HL-60/S4 (cell line): ENCODE measurements at regions not wholly inside any gene's neighbourhood (a gene's known extent, or its start where the extent isn't known, plus 50 kb on each side); places are given as distances from the start of the nearest gene placed in this dataset.

Source experiments
- in situ Hi-C: fragments of 300-500 bp; cut with MboI; formaldehyde crosslinking; loops from 2 replicates; pipeline ENCODE4 v1.14.3; 2022; ENCODE audit warnings: low sequenced_read_pairs

- in situ Hi-C loops = no loop called here
These were observed 929.1 kb downstream of the DSC3 start for GRCh38 chr18:30113454-30113853.

- in situ Hi-C loops = no loop called here
These were observed 936.2 kb downstream of the DSC3 start for GRCh38 chr18:30106356-30106755.

GRCh38 chr18:30103881-30104280 is 938.7 kb downstream of the DSC3 start:
- in situ Hi-C loops = no loop called here

GRCh38 chr18:30096796-30097195 is 945.7 kb downstream of the DSC3 start:
- in situ Hi-C loops = no loop called here

DNA sequence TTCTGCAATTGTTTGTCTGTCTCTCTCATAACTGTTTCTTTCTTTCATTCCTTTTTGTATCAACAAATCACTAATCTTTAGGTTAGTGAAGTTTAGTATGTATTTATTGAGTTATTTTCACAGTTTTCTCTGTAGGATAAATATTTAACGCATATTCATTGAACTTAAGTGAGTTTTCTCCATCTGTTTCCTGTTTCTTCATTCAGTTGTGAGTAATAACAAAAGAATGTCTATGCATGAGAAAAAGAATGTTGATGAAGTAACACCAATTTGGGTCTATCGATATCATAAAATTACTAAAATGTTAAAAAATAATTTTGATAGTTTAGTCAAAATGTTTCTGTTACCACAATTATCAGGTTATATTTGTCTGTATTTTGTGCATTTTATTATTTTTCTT is 948.0 kb downstream of the DSC3 start:
- in situ Hi-C loops = no loop called here

GRCh38 chr18:30093376-30093775 is 949.2 kb downstream of the DSC3 start:
- in situ Hi-C loops = no loop called here

DNA sequence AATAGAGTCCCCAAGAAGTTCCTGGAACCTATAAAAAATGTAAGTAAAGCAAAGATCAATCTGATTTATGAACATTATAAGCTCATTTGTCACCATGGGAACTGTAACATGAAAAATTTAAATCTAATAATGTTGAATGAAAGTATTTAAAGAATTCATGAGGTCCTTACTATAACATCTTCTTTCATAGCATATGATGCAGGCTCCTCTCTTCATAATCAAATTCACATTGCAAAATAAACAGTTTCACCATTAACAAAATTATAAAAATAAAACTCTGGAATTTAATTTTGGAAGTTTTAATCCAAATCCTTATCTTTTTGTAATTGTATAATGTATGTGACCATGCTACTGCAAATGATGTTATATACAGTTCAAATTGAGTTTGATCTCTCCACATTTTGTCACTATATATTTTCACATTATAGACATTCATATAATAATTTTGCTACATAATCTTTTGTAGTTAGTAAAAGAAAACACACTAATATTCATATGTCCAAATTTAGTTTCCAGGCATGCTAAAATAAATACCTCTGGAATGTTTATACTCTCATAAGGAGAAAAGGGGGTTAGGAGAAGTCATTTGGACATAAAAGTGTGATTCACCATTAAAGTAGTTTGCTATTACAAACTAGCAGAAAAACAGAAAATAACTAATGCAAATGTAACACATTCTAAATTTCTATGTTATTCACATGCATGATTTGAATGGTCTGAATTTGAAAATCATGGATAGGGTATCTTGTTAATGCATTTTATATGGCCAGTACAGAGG is 954.1 kb downstream of the DSC3 start:
- in situ Hi-C loops = no loop called here

GRCh38 chr18:30086351-30086750 is 956.2 kb downstream of the DSC3 start:
- in situ Hi-C loops = no loop called here

DNA sequence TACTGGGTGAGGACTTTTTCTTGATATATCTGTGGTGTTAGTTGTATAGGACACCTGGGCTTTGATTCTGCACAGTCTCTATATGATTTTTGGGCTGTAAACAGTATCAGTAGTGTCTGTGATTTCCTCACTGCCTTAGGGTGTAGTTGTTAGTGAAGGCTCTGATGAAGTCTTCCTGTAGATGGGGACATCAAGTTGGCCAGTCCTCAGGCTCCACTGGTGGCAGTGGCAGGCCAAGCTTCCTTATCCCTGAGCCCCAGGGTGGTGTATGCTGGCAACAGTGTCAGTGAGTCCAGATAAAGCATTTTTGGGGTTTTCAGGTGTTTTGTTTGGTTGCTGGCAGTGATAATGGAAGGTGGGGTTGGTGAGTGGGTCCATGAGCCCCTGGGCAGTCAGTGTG is 961.4 kb downstream of the DSC3 start:
- in situ Hi-C loops = no loop called here

GRCh38 chr18:30072609-30073385 is 969.7 kb downstream of the DSC3 start:
- in situ Hi-C loops = no loop called here

DNA sequence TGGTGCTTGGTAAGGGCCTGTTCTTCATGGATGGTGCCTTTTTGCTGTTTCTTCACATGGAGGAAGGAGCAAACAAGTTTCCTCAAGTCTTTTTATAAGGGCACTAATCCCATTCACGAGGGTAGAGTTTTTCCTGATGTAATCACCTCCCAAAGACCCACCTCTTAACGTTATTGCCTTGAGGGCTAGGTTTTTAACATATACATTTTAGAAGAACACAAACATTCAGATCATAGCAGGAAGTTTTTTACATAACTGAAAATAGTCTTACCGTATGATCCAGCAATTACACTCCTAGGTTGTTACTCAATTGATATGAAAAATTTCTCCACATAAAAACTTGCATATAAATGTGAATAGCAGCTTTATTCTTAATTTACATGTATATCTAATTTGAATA is 976.3 kb downstream of the DSC3 start:
- in situ Hi-C loops = no loop called here

DNA sequence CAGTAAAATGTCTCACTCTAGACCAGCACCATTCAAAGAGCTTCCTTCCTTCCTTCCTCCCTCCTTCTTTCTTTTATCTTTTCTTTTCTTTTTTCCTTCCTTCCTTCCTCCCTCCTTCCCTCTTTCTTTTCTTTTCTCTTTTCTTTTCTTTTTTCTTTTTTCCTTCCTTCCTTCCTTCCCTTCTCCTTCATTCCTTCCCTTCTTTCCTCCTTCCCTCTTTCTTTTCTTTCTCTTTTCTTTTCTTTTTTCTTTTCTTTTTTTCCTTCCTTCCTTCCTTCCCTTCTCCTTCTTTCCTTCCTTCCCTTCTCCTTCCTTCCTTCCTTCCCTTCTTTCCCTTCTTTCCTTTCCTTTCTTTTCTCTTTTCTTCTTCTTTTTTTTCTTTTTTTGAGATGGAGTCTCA is 985.1 kb downstream of the DSC3 start:
- in situ Hi-C loops = no loop called here

- in situ Hi-C loops = no loop called here
These were observed 986.0 kb downstream of the DSC3 start for GRCh38 chr18:30056528-30056927.

DNA sequence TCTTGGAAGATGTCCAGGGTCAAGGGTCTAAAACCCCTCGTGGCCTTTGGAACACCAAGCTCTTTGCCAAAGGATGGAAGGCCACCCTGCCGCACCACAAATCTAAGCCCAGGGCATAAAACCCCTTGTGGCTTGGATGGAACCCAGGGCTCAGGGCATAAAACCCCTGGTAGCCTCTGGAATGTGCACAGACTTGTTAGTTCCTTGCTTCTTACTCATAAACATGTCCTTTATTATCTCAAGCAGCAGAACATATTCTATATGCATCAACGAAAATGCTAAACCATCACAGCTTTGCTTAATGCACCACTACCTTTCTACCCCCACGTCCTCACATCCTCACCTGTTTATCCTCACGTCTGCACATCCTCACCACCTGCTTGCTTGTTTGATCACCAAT is 998.0 kb downstream of the DSC3 start:
- in situ Hi-C loops = no loop called here

- in situ Hi-C loops = no loop called here
These were observed 1003.3 kb downstream of the DSC3 start for GRCh38 chr18:30039201-30039600.

- in situ Hi-C loops = no loop called here
These were observed 1007.7 kb downstream of the DSC3 start for GRCh38 chr18:30034818-30035217.

DNA sequence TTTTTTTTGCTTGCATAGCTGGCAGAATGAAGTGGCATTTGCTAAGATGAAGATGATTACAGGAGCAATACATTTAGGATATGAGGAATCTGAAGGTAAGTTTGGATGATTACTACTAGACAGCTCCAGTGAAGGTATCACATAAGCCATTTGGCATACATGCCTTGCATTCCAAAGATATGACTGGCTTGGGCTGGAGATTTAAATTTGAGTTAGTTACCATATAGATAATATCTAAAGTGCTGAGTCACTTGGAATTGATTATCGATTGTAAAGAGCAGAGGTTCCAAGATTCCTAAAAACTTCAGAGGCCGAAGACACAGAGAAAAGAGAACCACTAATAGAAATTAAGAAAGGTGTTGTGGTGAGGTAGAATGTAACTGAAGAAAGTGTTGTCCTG is 1026.4 kb downstream of the DSC3 start:
- in situ Hi-C loops = no loop called here

GRCh38 chr18:30004965-30005364 is 1037.6 kb downstream of the DSC3 start:
- in situ Hi-C loops = no loop called here

DNA sequence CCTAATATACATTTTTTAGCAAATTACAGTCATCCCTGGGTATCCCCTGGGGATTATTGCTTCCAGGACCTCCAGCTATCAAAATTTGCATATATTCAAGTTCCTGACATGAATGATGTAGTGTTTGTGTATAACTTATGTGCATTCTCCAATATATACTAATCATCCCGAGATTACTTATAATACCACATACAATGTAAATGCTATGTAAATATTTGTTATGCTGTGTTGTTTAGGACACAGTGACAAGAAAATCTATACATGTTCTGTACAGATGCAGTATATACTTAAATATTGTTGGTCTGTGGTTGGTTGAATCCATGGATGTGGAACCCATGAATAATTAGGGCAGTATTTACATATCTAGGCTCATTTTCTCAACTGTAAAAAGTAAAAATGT is 1060.3 kb downstream of the DSC3 start:
- in situ Hi-C loops = no loop called here

- in situ Hi-C loops = no loop called here
These were observed 1062.7 kb downstream of the DSC3 start for GRCh38 chr18:29979881-29980280.

- in situ Hi-C loops = no loop called here
These were observed 1072.7 kb downstream of the DSC3 start for GRCh38 chr18:29969876-29970275.

DNA sequence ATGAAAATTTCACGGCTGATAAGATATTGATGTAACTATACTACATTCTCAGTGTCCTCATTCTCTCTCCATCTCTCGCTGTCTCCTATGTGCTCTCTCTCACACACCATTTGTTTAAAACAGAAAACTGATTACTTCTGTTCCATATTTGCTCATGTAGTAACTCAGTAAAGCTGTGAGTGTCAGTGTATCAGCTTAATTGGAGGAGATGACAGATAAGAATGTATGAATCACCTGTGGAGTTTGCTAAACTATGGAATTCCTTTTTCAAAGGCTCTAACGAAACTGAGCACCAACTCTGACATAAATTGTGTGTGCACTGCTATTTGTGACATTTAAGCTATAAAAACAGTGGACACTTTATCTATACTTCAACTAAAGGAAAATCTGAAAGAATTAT is 1080.0 kb downstream of the DSC3 start:
- in situ Hi-C loops = no loop called here
